ENCODE measurements at regions not wholly inside any gene's neighbourhood (a gene's known extent, or its start where the extent isn't known, plus 50 kb on each side); places are given as distances from the start of the nearest gene placed in this dataset.

- DNase-seq (ENCODE audit: low read depth in 4 of 4, low spot score in 3 of 4), result no peak
These were observed 106.8 kb upstream of the RPS6KA2 start for GRCh38 chr6:166733900-166734299.

- no peak for DNase-seq (ENCODE audit: low read depth in 4 of 4, low spot score in 3 of 4)
These were observed 102.6 kb upstream of the RPS6KA2 start for GRCh38 chr6:166729658-166730057.

DNA sequence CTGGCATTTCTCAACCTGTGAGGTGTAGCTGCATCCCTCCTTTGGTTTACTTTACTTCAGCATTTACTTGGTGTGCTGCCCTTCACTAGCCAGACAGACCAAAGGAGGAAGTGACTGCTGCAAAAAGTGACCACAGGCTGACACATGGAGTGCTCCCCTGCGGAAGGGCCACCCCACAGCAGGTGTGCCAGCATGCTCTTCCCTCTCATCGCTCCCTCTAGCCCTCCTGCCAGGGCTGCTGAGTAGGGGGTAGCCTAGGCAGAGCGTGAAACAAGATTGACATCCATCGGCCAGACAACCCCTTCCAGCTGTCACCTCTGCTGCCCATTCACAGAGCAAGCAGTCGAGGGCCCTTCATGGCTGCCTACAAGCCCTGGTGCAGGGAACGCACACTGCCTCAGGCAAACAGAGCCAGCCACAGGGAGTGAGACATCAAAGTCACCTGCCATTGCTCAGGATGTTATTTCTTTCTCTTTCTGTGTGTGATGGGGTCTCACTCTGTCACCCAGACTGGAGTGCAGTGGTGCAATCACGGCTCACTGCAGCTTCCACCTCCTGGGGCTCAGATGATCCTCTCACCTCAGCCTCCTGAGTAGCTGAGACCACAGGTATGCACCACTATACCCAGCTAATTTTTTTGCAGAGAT, 102.0 kb upstream of the RPS6KA2 start:
- no peak for DNase-seq (ENCODE audit: low read depth in 4 of 4, low spot score in 3 of 4)

- no peak for DNase-seq (ENCODE audit: low read depth in 4 of 4, low spot score in 3 of 4)
These were observed 99.2 kb upstream of the RPS6KA2 start for GRCh38 chr6:166726201-166726600.

- no peak for DNase-seq (ENCODE audit: low read depth in 4 of 4, low spot score in 3 of 4)
These were observed 98.5 kb upstream of the RPS6KA2 start for GRCh38 chr6:166725571-166725970.

DNA sequence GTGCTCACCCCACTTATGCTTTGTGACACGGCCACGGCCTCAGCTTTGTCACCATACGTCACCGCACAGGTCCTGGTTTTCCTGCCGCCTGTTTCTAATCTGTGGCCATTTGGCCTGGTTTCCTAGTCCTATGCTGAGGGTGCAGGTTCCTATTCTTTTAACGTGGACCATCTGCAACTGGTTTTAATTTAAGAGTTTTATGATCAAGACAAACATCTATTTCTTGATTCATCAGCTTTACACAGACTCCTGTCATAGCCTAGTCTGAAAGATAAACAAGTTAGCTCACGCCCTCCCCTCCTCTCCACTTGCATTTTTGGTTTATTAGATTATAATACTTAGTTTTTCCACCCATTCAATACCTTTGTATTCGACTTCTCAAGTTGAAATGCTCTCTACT, 97.5 kb upstream of the RPS6KA2 start:
- no peak for DNase-seq (ENCODE audit: low read depth in 4 of 4, low spot score in 3 of 4)

- DNase-seq (ENCODE audit: low read depth in 4 of 4, low spot score in 3 of 4), result no peak
These were observed 95.7 kb upstream of the RPS6KA2 start for GRCh38 chr6:166722785-166723184.

- DNase-seq (ENCODE audit: low read depth in 4 of 4, low spot score in 3 of 4), result no peak
These were observed 94.5 kb upstream of the RPS6KA2 start for GRCh38 chr6:166721576-166721975.

DNA sequence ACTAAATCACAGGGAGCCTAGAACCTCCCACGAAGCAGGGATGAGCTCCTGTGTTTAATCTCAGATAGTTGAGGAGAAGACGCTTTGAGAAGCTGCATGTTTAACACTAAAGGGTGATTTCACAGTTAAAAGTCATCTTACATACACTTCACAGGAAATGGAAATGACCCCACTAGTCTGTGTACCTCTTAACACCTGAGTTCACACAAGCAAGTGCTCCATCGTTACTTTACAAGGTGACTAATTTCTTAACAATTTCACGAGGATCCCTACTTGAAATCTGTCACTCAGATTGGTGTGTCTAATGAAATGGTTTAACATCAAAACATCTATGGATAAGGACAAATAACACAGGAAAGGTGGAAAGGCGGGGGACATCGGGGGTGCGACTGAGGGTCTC, 93.8 kb upstream of the RPS6KA2 start:
- no peak for DNase-seq (ENCODE audit: low read depth in 4 of 4, low spot score in 3 of 4)

DNA sequence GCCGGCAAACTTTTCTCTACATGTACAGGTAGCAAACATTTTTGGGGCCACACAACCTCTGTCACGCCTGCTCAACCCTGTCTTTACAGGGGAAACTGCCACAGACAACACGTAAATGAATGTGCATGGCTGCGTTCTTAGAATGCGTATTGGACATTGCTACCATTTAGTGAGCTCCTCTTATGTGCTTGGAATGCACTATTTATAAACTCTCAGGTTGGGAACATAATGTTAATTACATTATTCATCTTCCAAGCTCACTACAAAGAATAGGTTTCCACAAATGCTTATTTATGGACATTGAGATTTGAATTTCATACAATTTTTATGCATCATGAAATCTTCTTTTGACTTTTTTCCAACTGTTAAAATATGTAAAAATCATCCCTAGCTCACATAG, 92.0 kb upstream of the RPS6KA2 start:
- DNase-seq (ENCODE audit: low read depth in 4 of 4, low spot score in 3 of 4), result no peak

DNA sequence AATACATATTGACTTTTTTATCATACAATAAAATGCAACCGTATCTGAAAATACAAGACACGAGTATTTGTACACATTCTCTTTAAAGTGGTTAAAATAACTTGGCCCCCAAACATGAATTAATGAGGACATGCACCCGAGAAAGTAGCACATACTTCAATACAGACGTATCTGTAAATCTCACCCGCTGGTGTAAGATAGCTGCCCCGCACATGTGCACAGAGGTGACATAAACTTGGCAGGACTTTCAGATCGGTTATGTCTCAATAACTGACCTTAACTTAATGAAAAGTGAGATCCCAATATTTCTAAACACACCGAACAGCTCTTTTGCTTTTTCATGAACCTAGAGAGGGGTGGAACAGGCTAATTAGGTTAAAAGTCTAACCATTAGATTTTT, 91.5 kb upstream of the RPS6KA2 start:
- no peak for DNase-seq (ENCODE audit: low read depth in 4 of 4, low spot score in 3 of 4)

DNA sequence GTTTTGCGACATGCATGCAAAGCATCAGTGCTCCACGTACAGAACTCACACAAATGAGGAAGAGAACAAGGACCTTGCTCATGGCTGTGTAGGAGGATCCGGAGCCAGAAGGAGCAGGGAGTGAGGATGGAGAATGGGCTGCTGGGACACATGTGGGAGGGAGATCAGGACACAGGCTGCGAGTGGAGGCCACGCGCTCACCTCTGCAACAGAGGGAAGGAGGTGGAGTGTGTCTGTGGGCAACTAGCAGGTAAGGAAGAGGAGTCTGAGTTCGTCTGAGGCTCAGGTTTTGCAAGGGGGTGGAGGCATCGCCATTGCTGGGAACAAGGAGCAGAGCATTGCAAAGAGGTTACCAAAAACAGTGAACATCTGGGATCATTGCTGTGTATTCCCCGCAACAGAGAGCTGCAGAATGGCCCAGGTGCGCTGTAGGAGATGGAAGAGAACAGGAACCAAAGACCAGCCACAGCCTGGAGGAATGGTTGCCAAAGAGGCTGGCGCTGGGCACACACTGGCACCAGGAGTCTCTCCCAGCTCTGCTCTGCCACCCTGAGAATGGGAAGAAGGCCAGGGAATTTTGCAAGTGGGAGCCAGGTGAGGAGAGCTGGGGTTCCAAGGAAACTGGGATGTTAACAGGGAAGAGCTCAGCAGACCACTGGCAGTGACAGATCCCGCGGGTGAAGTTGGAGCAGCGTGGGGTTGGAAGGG, 90.0 kb upstream of the RPS6KA2 start:
- no peak for DNase-seq (ENCODE audit: low read depth in 4 of 4, low spot score in 3 of 4)

GRCh38 chr6:166715992-166716391, 88.9 kb upstream of the RPS6KA2 start:
- no peak for DNase-seq (ENCODE audit: low read depth in 4 of 4, low spot score in 3 of 4)

DNA sequence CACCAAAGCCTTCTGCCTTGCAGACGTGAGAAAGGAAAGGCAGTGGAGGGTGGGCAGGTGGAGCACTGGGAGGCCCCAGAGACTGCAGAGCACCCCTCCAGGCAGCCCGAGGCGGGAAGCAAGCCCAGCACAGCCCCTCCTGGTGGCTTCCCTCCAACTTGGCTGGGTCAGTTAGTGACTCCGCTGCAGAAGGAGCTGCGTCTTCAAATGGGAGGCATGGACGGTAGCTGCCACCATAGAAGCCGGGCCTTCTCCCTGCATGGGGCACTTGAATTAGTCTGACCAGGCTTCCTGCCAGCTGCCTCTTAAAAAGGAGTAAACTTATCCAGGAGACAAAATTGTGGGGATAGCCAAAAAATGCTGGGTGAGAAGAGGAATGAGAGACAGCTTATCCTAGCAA, 88.0 kb upstream of the RPS6KA2 start:
- no peak for DNase-seq (ENCODE audit: low read depth in 4 of 4, low spot score in 3 of 4)

- DNase-seq (ENCODE audit: low read depth in 4 of 4, low spot score in 3 of 4), result no peak
These were observed 87.5 kb upstream of the RPS6KA2 start for GRCh38 chr6:166714581-166714980.

DNA sequence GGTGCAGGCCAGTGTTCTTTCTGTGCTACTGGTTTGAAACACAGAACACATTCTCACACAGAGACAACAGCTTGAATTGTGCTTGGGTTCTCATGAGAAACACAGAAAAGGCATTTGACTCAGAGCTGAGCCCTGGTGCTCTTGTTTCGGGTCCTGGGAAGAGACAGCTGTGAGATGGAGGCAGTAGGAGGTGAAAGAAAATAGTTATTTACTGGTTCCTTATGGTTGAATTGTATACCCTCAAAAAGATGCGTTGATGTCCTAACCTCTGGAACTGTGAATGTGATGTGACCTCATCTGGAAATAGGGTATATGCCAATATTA, 87.1 kb upstream of the RPS6KA2 start:
- DNase-seq (ENCODE audit: low read depth in 4 of 4, low spot score in 3 of 4), result no peak

GRCh38 chr6:166713434-166714186, 86.6 kb upstream of the RPS6KA2 start:
- peak in 1 of 4 donors; percentile 42 for DNase-seq (ENCODE audit: low read depth in 4 of 4, low spot score in 3 of 4)

DNA sequence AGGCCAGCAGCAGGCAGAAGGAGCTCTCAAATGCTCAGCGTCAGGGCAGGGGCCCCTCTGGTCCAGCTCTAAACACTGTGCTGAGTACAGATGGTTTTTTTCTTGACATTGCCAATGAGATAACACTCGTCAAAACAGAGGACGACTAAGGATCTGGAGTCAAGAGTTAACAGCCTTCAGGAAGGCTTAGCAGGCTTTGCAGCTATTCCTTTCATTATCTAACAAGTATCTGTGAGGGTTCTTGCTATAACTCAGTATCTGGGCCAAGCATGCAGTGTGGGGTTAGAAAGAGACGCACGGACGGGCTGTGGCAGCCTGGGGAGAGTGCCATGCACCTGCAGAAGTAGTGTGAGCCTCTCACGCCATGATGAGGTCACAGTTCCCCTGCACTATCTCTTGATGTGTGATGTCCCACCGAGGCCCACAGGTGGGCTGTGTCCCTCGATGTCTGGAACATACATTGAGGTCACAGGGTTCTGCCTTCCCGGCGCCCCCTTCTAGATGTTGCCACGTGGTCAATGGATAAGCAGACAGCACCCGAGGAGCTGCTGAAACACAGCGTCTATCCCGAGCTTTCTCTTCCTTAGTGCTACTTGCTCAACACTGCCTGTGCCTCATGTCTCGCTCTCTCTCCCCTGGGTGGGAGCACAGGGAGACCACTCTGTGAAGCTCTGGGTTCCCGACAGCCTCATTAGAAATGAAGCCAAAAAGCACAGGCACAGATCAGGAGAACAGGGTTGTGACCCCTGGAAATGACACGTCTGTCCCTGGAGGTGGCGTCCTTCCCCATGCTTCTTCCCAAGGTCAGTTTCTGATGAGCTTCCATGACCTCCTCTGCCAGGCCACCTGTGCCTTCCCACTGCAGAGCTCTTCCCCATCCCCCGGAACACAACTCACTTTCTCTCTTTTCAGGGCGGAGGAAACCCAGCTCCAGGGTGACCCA, 85.5 kb upstream of the RPS6KA2 start:
- DNase-seq (ENCODE audit: low read depth in 4 of 4, low spot score in 3 of 4), result no peak

- no peak for DNase-seq (ENCODE audit: low read depth in 4 of 4, low spot score in 3 of 4)
These were observed 83.0 kb upstream of the RPS6KA2 start for GRCh38 chr6:166710084-166710483.

DNA sequence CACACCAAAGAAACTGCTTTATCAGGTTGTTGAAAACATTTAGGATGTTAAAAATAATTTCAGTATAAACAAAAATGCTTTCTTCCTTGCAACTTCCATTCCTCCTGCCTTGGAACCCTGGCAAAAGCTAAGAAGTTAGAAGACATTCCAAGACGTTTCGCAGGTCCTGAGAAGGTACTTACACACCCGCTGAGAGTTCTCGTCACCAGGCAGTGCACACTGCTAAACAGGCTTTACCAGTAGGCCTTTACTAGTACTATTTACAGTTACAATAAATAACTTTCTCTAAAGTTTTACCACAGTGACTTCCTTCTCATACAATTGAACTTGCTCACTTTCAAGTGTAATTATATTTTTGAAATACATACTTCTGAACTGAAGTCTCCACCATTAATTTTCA, 81.4 kb upstream of the RPS6KA2 start:
- DNase-seq (ENCODE audit: low read depth in 4 of 4, low spot score in 3 of 4), result no peak

DNA sequence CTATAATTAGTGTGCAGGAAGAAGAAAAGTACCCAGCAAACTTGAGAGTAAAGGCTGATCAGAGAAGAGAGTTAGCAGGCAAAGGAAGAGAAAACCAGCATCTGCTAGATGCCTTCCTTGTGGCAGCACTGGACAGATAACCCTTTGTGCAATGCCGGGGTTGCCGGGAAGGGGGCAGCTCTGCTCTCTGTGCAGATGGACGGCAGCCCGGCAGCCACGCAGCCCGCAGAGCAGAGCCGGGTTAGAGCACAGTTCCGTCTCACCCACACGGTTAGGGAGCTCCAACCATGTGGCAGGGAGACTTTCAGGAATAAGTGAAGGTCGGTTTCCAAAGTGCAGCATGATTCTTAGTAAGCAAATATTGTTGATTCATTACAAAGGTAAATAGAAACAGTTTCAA, 80.0 kb upstream of the RPS6KA2 start:
- no peak for DNase-seq (ENCODE audit: low read depth in 4 of 4, low spot score in 3 of 4)
